ENCODE measurements at regions not wholly inside any gene's neighbourhood (a gene's known extent, or its start where the extent isn't known, plus 50 kb on each side); places are given as distances from the start of the nearest gene placed in this dataset.

- Histone ChIP-seq H3K14ac (replicated peaks; ENCODE audit: low read depth, low read length) (no peak overlapping the region), H2BK20ac (ENCODE audit: low read depth, low read length) (no peak overlapping the region), H4K20me1 (ENCODE audit: insufficient read depth, low read length) (no peaks in the 10 kb centered on the region), H2BK15ac (ENCODE audit: low read depth, low read length) (no peak overlapping the region), H2AK5ac (ENCODE audit: low read depth, low read length) (no peak overlapping the region), H3K4ac (ENCODE audit: low read depth, low read length) (no peak overlapping the region), H2BK5ac (ENCODE audit: low read depth, low read length, poor library complexity, severe bottlenecking) (no peak overlapping the region), H3K9ac (ENCODE audit: low read depth, low read length) (no peak overlapping the region), H4K5ac (ENCODE audit: low read depth, low read length) (no peak overlapping the region), H3K79me1 (ENCODE audit: low read depth in 1 of 2, low read length in 2 of 2) (no peaks in the 10 kb centered on the region), H3K9me3 (ENCODE audit: control insufficient read depth, insufficient read depth, low read length) (peaks cover 18% of the 10 kb centered on the region), H3K27ac (ENCODE audit: insufficient read depth, low read length) (no peak overlapping the region), H2AFZ (replicated peaks; ENCODE audit: low read length, poor library complexity) (no peak overlapping the region), H4K91ac (ENCODE audit: insufficient read depth, low read depth, low read length) (no peak overlapping the region), H3K56ac (ENCODE audit: extremely low read depth, insufficient read depth, low read length) (no peak overlapping the region), H3K4me3 (ENCODE audit: insufficient read depth, low read depth, low read length) (no peak overlapping the region), H2AK9ac (replicated peaks; ENCODE audit: low read depth, low read length, poor library complexity) (no peak overlapping the region), H3K4me1 (ENCODE audit: control insufficient read depth, insufficient read depth, low read length) (no peaks in the 10 kb centered on the region), H4K8ac (ENCODE audit: low read depth in 2 of 2, low read length in 2 of 2) (no peak overlapping the region), H3K23ac (ENCODE audit: low read depth, low read length) (no peak overlapping the region), H2BK120ac (ENCODE audit: low read depth, low read length) (no peak overlapping the region), H3K18ac (ENCODE audit: low read depth, low read length) (no peak overlapping the region), H3K9me1 (ENCODE audit: insufficient read depth, low read length) (no peaks in the 10 kb centered on the region), H3K4me2 (ENCODE audit: low read depth, low read length) (no peak overlapping the region), H3K36me3 (ENCODE audit: control insufficient read depth, insufficient read depth, low read length) (no peaks in the 10 kb centered on the region), H3K27me3 (ENCODE audit: control insufficient read depth, insufficient read depth, low read length) (no peaks in the 10 kb centered on the region)
- TF ChIP-seq MAZ (IDR thresholded peaks at IDR 0.05; ENCODE audit: borderline replicate concordance, low read depth, low read length) (no peak), BHLHE40 (IDR thresholded peaks at IDR 0.05; ENCODE audit: low read depth, low read length) (no peak)
- intact Hi-C loops (cut with micrococcal nuclease) (no loop called here), dilution Hi-C loops (cut with HindIII; ENCODE audit: low sequenced_read_pairs, unreplicated experiment) (no loop called here), in situ Hi-C loops (cut with MboI; ENCODE audit: low sequenced_read_pairs) (no loop called here)
- BruUV-seq (replicated peaks): no TSS peak
- ChIA-PET POLR2A (ENCODE audit: unreplicated experiment) (no interaction called here), CTCF (no interaction called here)
- WGBS, 2 experiments (ENCODE audit: extremely low coverage in 2 of 2, insufficient read length in 1 of 2): 0% methylated on average over 1 of the region's 4 CpGs; no CpG with 5 or more reads in 1 of the 2 experiments
- no peak for DNase-seq
- ATAC-seq (ENCODE audit: low read depth): no peak
Observed at GRCh38 chr10:111974325-111974724, 209.2 kb downstream of the GPAM start.
